ENCODE measurements at regions not wholly inside any gene's neighbourhood (a gene's known extent, or its start where the extent isn't known, plus 50 kb on each side); places are given as distances from the start of the nearest gene placed in this dataset.

DNA sequence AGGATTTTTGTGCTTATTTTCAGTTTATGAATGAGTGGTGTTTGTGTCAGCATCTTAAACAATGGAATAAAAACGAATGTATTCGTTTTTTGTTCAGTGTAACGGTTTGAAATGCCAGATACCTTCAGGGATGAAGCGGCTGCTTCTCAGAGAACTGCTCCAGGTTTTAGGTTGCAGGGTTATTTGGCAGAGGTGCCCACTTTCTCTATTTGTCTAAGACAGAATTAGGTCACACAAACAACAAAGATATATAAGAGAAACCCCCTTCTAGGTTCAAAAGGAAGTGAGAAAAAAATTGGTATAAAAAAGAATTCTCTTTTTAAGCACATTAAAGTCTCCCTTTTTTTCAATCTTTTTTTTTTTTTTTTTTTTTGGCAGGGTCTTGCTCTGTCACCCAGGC is 98.9 kb downstream of the MFAP3L start:
- no peaks in the 10 kb centered on the region for H3K27me3 ChIP-seq (ENCODE audit: control insufficient read depth, insufficient read depth, low read length)
- no peaks in the 10 kb centered on the region for H3K36me3 ChIP-seq (ENCODE audit: control insufficient read depth, insufficient read depth, low read length)
- H3K14ac ChIP-seq (replicated peaks; ENCODE audit: low read depth, low read length), result no peak overlapping the region
- H3K4me1 ChIP-seq (ENCODE audit: control insufficient read depth, insufficient read depth, low read length), result no peaks in the 10 kb centered on the region
- CTCF ChIA-PET, result no interaction called here
- no peak overlapping the region for H2BK120ac ChIP-seq (ENCODE audit: low read depth, low read length)
- in situ Hi-C loops (cut with MboI; ENCODE audit: low sequenced_read_pairs) (no loop called here), dilution Hi-C loops (cut with HindIII; ENCODE audit: low sequenced_read_pairs, unreplicated experiment) (no loop called here), intact Hi-C loops (cut with micrococcal nuclease) (no loop called here)
- no peak overlapping the region for H4K8ac ChIP-seq (ENCODE audit: low read depth in 2 of 2, low read length in 2 of 2)
- no peak overlapping the region for H3K27ac ChIP-seq (ENCODE audit: insufficient read depth, low read length)
- no peak overlapping the region for H3K23ac ChIP-seq (ENCODE audit: low read depth, low read length)
- H4K20me1 ChIP-seq (ENCODE audit: insufficient read depth, low read length), result no peaks in the 10 kb centered on the region
- ATAC-seq (ENCODE audit: low read depth) (no peak), DNase-seq (no peak)
- H4K91ac ChIP-seq (ENCODE audit: insufficient read depth, low read depth, low read length), result no peak overlapping the region
- no peak overlapping the region for H3K9ac ChIP-seq (ENCODE audit: low read depth, low read length)
- WGBS, 2 experiments (ENCODE audit: extremely low coverage in 2 of 2, insufficient read length in 1 of 2), result no CpG with 5 or more reads among the region's 4 CpGs
- no peak overlapping the region for H3K4me3 ChIP-seq (ENCODE audit: insufficient read depth, low read depth, low read length)
- no peak overlapping the region for H2BK5ac ChIP-seq (ENCODE audit: low read depth, low read length, poor library complexity, severe bottlenecking)
- H2AK9ac ChIP-seq (replicated peaks; ENCODE audit: low read depth, low read length, poor library complexity), result no peak overlapping the region
- no peak overlapping the region for H2BK20ac ChIP-seq (ENCODE audit: low read depth, low read length)
- no peak overlapping the region for H4K5ac ChIP-seq (ENCODE audit: low read depth, low read length)
- H3K56ac ChIP-seq (ENCODE audit: extremely low read depth, insufficient read depth, low read length), result no peak overlapping the region
- H2AK5ac ChIP-seq (ENCODE audit: low read depth, low read length), result no peak overlapping the region
- BruUV-seq (replicated peaks), result no TSS peak
- no peaks in the 10 kb centered on the region for H3K9me1 ChIP-seq (ENCODE audit: insufficient read depth, low read length)
- H3K9me3 ChIP-seq (ENCODE audit: control insufficient read depth, insufficient read depth, low read length), result no peaks in the 10 kb centered on the region
- POLR2A ChIA-PET (ENCODE audit: unreplicated experiment), result no interaction called here
- no peak overlapping the region for H3K4me2 ChIP-seq (ENCODE audit: low read depth, low read length)
- no peak overlapping the region for H3K18ac ChIP-seq (ENCODE audit: low read depth, low read length)
- H3K4ac ChIP-seq (ENCODE audit: low read depth, low read length), result no peak overlapping the region
- TF ChIP-seq RAD21 (IDR thresholded peaks at IDR 0.05; ENCODE audit: low read length), result no peak
- TF ChIP-seq, protein P1, sequence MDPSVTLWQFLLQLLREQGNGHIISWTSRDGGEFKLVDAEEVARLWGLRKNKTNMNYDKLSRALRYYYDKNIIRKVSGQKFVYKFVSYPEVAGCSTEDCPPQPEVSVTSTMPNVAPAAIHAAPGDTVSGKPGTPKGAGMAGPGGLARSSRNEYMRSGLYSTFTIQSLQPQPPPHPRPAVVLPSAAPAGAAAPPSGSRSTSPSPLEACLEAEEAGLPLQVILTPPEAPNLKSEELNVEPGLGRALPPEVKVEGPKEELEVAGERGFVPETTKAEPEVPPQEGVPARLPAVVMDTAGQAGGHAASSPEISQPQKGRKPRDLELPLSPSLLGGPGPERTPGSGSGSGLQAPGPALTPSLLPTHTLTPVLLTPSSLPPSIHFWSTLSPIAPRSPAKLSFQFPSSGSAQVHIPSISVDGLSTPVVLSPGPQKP (IDR thresholded peaks at IDR 0.05; ENCODE audit: borderline replicate concordance, low read depth, low read length), result no peak
- TF ChIP-seq FOS (IDR thresholded peaks at IDR 0.05; ENCODE audit: low read depth, low read length), result no peak
- TF ChIP-seq SMC3 (IDR thresholded peaks at IDR 0.05; ENCODE audit: low read depth, low read length), result no peak
- TF ChIP-seq MAFK (IDR thresholded peaks at IDR 0.05; ENCODE audit: low read depth, low read length), result no peak
- TF ChIP-seq RCOR1 (IDR thresholded peaks at IDR 0.05; ENCODE audit: insufficient replicate concordance, low read length), result no peak
- TF ChIP-seq RFX5 (IDR thresholded peaks at IDR 0.05; ENCODE audit: low read depth, low read length), result no peak
- no peak for TF ChIP-seq MAZ (IDR thresholded peaks at IDR 0.05; ENCODE audit: borderline replicate concordance, low read depth, low read length)
- TF ChIP-seq POLR2A (IDR thresholded peaks at IDR 0.05; ENCODE audit: low read depth, low read length), result no peak
- no peak for TF ChIP-seq CEBPB (IDR thresholded peaks at IDR 0.05; ENCODE audit: low read depth, low read length)
- TF ChIP-seq, protein P2, sequence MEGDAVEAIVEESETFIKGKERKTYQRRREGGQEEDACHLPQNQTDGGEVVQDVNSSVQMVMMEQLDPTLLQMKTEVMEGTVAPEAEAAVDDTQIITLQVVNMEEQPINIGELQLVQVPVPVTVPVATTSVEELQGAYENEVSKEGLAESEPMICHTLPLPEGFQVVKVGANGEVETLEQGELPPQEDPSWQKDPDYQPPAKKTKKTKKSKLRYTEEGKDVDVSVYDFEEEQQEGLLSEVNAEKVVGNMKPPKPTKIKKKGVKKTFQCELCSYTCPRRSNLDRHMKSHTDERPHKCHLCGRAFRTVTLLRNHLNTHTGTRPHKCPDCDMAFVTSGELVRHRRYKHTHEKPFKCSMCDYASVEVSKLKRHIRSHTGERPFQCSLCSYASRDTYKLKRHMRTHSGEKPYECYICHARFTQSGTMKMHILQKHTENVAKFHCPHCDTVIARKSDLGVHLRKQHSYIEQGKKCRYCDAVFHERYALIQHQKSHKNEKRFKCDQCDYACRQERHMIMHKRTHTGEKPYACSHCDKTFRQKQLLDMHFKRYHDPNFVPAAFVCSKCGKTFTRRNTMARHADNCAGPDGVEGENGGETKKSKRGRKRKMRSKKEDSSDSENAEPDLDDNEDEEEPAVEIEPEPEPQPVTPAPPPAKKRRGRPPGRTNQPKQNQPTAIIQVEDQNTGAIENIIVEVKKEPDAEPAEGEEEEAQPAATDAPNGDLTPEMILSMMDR (conservative IDR thresholded peaks at IDR 0.05; ENCODE audit: low read depth, low read length), result no peak
- no peak for TF ChIP-seq BHLHE40 (IDR thresholded peaks at IDR 0.05; ENCODE audit: low read depth, low read length)
- no peak for TF ChIP-seq NFE2L2 (IDR thresholded peaks at IDR 0.05; ENCODE audit: low read depth, low read length)
- no peak for TF ChIP-seq CHD1 (IDR thresholded peaks at IDR 0.05; ENCODE audit: low read depth, low read length)
- no peak overlapping the region for H2BK15ac ChIP-seq (ENCODE audit: low read depth, low read length)
- H2AFZ ChIP-seq (replicated peaks; ENCODE audit: low read length, poor library complexity), result no peak overlapping the region
- no peaks in the 10 kb centered on the region for H3K79me1 ChIP-seq (ENCODE audit: low read depth in 1 of 2, low read length in 2 of 2)

All from IMR-90 (cell line).